ENCODE measurements at regions not wholly inside any gene's neighbourhood (a gene's known extent, or its start where the extent isn't known, plus 50 kb on each side); places are given as distances from the start of the nearest gene placed in this dataset.
A peak's percentile ranks its signal among the peaks of the same experiment; 100 is the strongest.

- TF ChIP-seq, protein P1, sequence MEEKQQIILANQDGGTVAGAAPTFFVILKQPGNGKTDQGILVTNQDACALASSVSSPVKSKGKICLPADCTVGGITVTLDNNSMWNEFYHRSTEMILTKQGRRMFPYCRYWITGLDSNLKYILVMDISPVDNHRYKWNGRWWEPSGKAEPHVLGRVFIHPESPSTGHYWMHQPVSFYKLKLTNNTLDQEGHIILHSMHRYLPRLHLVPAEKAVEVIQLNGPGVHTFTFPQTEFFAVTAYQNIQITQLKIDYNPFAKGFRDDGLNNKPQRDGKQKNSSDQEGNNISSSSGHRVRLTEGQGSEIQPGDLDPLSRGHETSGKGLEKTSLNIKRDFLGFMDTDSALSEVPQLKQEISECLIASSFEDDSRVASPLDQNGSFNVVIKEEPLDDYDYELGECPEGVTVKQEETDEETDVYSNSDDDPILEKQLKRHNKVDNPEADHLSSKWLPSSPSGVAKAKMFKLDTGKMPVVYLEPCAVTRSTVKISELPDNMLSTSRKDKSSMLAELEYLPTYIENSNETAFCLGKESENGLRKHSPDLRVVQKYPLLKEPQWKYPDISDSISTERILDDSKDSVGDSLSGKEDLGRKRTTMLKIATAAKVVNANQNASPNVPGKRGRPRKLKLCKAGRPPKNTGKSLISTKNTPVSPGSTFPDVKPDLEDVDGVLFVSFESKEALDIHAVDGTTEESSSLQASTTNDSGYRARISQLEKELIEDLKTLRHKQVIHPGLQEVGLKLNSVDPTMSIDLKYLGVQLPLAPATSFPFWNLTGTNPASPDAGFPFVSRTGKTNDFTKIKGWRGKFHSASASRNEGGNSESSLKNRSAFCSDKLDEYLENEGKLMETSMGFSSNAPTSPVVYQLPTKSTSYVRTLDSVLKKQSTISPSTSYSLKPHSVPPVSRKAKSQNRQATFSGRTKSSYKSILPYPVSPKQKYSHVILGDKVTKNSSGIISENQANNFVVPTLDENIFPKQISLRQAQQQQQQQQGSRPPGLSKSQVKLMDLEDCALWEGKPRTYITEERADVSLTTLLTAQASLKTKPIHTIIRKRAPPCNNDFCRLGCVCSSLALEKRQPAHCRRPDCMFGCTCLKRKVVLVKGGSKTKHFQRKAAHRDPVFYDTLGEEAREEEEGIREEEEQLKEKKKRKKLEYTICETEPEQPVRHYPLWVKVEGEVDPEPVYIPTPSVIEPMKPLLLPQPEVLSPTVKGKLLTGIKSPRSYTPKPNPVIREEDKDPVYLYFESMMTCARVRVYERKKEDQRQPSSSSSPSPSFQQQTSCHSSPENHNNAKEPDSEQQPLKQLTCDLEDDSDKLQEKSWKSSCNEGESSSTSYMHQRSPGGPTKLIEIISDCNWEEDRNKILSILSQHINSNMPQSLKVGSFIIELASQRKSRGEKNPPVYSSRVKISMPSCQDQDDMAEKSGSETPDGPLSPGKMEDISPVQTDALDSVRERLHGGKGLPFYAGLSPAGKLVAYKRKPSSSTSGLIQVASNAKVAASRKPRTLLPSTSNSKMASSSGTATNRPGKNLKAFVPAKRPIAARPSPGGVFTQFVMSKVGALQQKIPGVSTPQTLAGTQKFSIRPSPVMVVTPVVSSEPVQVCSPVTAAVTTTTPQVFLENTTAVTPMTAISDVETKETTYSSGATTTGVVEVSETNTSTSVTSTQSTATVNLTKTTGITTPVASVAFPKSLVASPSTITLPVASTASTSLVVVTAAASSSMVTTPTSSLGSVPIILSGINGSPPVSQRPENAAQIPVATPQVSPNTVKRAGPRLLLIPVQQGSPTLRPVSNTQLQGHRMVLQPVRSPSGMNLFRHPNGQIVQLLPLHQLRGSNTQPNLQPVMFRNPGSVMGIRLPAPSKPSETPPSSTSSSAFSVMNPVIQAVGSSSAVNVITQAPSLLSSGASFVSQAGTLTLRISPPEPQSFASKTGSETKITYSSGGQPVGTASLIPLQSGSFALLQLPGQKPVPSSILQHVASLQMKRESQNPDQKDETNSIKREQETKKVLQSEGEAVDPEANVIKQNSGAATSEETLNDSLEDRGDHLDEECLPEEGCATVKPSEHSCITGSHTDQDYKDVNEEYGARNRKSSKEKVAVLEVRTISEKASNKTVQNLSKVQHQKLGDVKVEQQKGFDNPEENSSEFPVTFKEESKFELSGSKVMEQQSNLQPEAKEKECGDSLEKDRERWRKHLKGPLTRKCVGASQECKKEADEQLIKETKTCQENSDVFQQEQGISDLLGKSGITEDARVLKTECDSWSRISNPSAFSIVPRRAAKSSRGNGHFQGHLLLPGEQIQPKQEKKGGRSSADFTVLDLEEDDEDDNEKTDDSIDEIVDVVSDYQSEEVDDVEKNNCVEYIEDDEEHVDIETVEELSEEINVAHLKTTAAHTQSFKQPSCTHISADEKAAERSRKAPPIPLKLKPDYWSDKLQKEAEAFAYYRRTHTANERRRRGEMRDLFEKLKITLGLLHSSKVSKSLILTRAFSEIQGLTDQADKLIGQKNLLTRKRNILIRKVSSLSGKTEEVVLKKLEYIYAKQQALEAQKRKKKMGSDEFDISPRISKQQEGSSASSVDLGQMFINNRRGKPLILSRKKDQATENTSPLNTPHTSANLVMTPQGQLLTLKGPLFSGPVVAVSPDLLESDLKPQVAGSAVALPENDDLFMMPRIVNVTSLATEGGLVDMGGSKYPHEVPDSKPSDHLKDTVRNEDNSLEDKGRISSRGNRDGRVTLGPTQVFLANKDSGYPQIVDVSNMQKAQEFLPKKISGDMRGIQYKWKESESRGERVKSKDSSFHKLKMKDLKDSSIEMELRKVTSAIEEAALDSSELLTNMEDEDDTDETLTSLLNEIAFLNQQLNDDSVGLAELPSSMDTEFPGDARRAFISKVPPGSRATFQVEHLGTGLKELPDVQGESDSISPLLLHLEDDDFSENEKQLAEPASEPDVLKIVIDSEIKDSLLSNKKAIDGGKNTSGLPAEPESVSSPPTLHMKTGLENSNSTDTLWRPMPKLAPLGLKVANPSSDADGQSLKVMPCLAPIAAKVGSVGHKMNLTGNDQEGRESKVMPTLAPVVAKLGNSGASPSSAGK (IDR thresholded peaks at IDR 0.05), result peak; percentile 61; the same call in 1 of the 2 replicates
- TF ChIP-seq THAP12 (CRISPR knock-in tag; IDR thresholded peaks at IDR 0.05), result no peak
- no peak for TF ChIP-seq ZNF184 (CRISPR knock-in tag; IDR thresholded peaks at IDR 0.05)
- no peak for TF ChIP-seq ZNF384 (IDR thresholded peaks at IDR 0.05; ENCODE audit: low read depth, low read length)
- no peak for TF ChIP-seq FUS (optimal IDR thresholded peaks at IDR 0.05; ENCODE audit: low read depth, low read length)
- no peak for TF ChIP-seq SMARCA5 (IDR thresholded peaks at IDR 0.05)
- TF ChIP-seq MBD2 (IDR thresholded peaks at IDR 0.05; ENCODE audit: borderline replicate concordance, low read depth), result no peak
- TF ChIP-seq POLR2AphosphoS2 (IDR thresholded peaks at IDR 0.05; ENCODE audit: low read length), result no peak
- no peak for TF ChIP-seq ZNF143 (CRISPR knock-in tag; IDR thresholded peaks at IDR 0.05)
- TF ChIP-seq NONO (IDR thresholded peaks at IDR 0.05; ENCODE audit: low read depth in 2 of 2, low read length in 1 of 2), result no peak
- peak; percentile 26; the same call in 1 of the 2 replicates for TF ChIP-seq MAX (CRISPR knock-in tag; IDR thresholded peaks at IDR 0.05)
- no peak for TF ChIP-seq ELK3 (CRISPR knock-in tag; IDR thresholded peaks at IDR 0.05)
These were observed 147.1 kb downstream of the MRPL14 start (continued) for GRCh38 chr6:43980004-43980795.

Measured in K562 (cell line).